ENCODE measurements at regions not wholly inside any gene's neighbourhood (a gene's known extent, or its start where the extent isn't known, plus 50 kb on each side); places are given as distances from the start of the nearest gene placed in this dataset.

DNA sequence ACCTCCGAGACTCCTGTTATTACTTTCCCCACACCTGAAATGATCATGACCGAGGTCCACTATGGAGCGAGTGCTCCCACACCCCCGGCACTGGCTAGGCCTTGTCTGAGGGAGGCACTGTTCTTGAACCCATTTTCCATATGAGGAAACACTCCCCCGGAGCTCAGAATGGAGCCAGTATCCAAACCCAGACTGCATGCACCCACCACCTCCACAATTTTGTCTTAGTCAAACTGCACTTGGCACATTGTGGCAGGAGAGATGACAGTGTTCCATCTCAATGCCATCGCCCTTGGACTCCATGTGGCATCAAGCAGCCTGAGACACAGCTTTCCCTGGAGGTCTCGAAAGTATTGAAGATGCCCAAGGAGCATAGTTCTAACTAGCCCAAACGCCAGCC lies 154.1 kb downstream of the NUP210 start:
- intact Hi-C loops (cut with DNase I; ENCODE audit: low total_unique reads): no loop called here
- no peaks in the 10 kb centered on the region for H3K36me3 ChIP-seq
- H3K27ac ChIP-seq: no peak overlapping the region
- peaks cover 0 to 17% (median 6%) of the 10 kb centered on the region in 3 donors for H3K9me3 ChIP-seq
- H3K4me1 ChIP-seq: peaks cover 0 to 4% (median 2%) of the 10 kb centered on the region in 4 donors
- DNase-seq: no peak
- H3K27me3 ChIP-seq: peaks cover 0 to 19% of the 10 kb centered on the region in 2 donors
- H3K4me3 ChIP-seq: no peak overlapping the region
- TF ChIP-seq, protein P1, sequence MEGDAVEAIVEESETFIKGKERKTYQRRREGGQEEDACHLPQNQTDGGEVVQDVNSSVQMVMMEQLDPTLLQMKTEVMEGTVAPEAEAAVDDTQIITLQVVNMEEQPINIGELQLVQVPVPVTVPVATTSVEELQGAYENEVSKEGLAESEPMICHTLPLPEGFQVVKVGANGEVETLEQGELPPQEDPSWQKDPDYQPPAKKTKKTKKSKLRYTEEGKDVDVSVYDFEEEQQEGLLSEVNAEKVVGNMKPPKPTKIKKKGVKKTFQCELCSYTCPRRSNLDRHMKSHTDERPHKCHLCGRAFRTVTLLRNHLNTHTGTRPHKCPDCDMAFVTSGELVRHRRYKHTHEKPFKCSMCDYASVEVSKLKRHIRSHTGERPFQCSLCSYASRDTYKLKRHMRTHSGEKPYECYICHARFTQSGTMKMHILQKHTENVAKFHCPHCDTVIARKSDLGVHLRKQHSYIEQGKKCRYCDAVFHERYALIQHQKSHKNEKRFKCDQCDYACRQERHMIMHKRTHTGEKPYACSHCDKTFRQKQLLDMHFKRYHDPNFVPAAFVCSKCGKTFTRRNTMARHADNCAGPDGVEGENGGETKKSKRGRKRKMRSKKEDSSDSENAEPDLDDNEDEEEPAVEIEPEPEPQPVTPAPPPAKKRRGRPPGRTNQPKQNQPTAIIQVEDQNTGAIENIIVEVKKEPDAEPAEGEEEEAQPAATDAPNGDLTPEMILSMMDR (IDR thresholded peaks at IDR 0.05): no peak

DNA sequence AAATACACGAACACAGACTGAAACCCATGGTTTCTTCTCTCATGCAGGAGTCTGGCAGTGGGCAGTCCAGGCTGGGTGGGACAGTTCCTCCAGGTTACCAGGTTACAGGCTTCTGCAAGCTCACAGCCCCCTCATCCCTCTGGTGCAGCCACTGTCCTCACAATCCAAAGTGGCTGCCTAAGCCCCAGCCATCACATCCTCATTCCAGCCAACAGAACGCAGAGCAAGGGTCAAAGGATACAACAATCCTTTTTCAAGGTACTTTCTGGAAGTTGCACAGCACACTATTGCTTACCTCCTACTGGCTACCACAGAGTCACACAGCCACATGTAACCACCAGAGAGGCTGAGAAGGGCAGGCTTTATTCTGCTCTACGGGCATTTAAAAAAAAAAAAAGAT lies 154.6 kb downstream of the NUP210 start:
- no peak for DNase-seq
- Histone ChIP-seq H3K4me3 (no peak overlapping the region), H3K36me3 (no peaks in the 10 kb centered on the region), H3K27me3 (peaks cover 0 to 19% of the 10 kb centered on the region in 2 donors), H3K4me1 (peaks cover 0 to 4% (median 2%) of the 10 kb centered on the region in 4 donors), H3K27ac (no peak overlapping the region), H3K9me3 (peaks cover 0 to 17% (median 6%) of the 10 kb centered on the region in 3 donors)
- TF ChIP-seq, protein P1 (IDR thresholded peaks at IDR 0.05): no peak
- intact Hi-C loops (cut with DNase I; ENCODE audit: low total_unique reads): no loop called here

DNA sequence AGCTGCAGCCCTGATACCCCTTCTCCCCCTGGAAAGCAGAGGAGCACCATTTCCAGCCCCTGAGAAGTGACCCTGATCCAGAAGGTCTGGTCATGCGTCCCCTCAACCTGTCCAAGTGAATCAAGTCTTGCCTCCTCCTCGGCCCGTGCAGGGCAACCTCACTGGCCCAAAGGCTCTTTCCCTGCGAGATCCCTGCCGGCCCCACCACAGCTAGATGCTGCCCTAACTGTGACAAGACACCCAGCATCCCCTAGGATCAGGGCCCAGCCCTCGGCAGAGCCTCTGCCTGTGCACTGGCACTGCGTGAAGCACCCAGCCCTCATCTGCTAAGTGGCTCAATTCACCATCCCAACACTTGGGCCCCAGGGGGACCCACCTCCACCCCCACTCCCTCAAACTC lies 155.1 kb downstream of the NUP210 start:
- Histone ChIP-seq H3K27ac (no peak overlapping the region), H3K4me3 (no peak overlapping the region), H3K27me3 (peaks cover 0 to 20% of the 10 kb centered on the region in 2 donors), H3K36me3 (no peaks in the 10 kb centered on the region), H3K9me3 (peaks cover 0 to 12% (median 6%) of the 10 kb centered on the region in 3 donors), H3K4me1 (peaks cover 0 to 4% (median 2%) of the 10 kb centered on the region in 4 donors)
- DNase-seq: no peak
- intact Hi-C loops (cut with DNase I; ENCODE audit: low total_unique reads): no loop called here
- TF ChIP-seq, protein P1 (IDR thresholded peaks at IDR 0.05): no peak

DNA sequence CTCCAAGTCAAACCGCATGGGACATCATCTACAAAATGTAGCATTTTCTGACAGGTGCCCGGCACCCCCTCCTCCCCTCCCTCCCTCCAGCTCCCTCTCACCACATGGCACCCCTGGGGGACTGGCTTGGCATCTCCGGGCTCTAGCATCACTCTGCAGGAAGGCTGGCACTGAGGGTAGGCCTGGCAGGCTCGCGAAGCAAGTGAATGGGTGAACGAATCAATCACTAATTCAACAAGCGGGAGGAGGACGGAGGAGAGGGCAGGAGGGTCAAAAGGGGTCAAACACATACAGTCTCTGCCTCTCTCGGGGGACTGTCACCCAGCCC lies 155.7 kb downstream of the NUP210 start:
- Histone ChIP-seq H3K27ac (no peak overlapping the region), H3K4me3 (no peak overlapping the region), H3K36me3 (no peaks in the 10 kb centered on the region), H3K27me3 (peaks cover 0 to 24% of the 10 kb centered on the region in 2 donors), H3K4me1 (peaks cover 0 to 4% (median 2%) of the 10 kb centered on the region in 4 donors), H3K9me3 (peaks cover 0 to 6% (median 0%) of the 10 kb centered on the region in 3 donors)
- TF ChIP-seq, protein P1 (IDR thresholded peaks at IDR 0.05): no peak
- no peak for DNase-seq
- intact Hi-C loops (cut with DNase I; ENCODE audit: low total_unique reads): no loop called here

DNA sequence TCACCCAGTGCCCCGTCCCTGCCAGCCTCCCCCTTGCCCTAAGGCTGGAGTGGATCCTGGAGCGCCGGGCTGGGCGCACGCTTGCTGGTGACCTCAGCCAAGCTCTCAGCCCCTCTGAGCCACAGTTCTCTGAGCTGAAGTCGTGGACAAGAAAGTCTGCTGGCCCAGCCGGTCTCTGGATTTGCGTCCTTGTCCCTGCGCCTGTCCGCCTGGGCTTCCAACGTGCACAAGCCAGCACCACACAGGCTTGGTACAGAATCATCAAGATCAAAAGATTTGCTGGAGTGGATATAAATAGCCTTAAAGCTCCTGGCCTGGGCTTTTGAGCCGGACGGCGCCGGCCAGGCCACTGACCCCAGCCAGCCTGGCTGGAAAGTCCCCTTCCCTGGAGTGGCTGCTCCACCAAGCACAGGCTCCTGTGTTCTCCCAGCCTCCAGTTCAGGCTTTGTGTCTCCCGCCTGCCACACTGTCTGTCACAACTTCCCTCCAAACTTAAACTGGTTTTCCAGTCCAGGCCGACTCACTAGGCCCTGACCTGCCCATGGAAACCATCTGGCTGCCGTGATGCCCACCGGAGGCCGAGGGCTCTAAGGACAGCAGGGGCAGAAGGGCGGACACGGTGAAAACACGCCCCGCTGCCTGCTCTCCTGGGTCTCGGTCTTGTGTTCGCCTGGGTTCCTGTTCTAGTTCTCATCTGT lies 156.2 kb downstream of the NUP210 start:
- H3K27ac ChIP-seq: no peak overlapping the region
- TF ChIP-seq, protein P1 (IDR thresholded peaks at IDR 0.05): no peak

More for the DNA sequence above, 156.2 kb downstream of the NUP210 start:
- DNase-seq: no peak
- Histone ChIP-seq H3K4me3 (no peak overlapping the region), H3K36me3 (no peaks in the 10 kb centered on the region), H3K9me3 (peaks cover 0 to under 1% (median 0%) of the 10 kb centered on the region in 3 donors), H3K27me3 (peaks cover 0 to 20% of the 10 kb centered on the region in 2 donors), H3K4me1 (peaks cover 0 to 4% (median 2%) of the 10 kb centered on the region in 4 donors)
- intact Hi-C loops (cut with DNase I; ENCODE audit: low total_unique reads): no loop called here

Data from tibial artery (tissue), 4 donors.